ENCODE measurements at regions not wholly inside any gene's neighbourhood (a gene's known extent, or its start where the extent isn't known, plus 50 kb on each side); places are given as distances from the start of the nearest gene placed in this dataset.

GRCh38 chr18:44096016-44096415 lies 584.7 kb upstream of the SETBP1 start:
- in situ Hi-C loops (cut with MboI; ENCODE audit: low pct_unique_long_range_greater_than_20kb in 2 of 9, low sequenced_read_pairs in 9 of 9, unreplicated experiment in 9 of 9): no loop called here
- ATAC-seq (replicated peaks in 6 of 8): no peak
- no peak overlapping the region for H3K4me3 ChIP-seq

DNA sequence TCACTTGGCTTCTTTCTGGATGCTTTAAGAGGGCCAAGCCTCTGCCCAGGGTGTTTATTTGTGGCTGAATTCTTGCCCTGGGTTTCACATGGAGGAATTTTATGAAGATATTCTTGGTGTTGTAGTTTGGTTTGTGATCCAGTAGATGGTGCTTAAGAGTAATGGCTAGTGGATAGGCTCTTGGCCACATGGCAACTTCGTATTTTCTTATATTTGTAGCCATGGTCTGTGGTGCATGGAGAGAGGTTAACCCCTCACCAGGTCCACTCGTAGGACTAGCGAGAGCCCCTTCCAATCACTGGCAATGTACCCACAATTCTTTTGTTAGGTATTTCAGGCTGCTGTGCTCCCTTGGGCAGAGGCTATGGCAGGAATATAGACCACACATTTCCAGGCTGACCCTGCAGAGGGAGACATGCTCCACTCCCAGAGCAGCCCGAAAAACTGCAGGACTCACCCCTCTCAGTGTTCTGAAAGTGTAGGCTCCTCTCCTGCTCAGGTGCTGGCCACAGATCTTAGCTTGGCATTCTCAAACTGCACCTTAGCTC lies 582.1 kb upstream of the SETBP1 start:
- Histone ChIP-seq H3K4me1 (replicated peaks in 1 of 2) (no peaks in the 10 kb centered on the region), H3K4me3 (no peak overlapping the region), H3K27ac (no peak overlapping the region)
- WGBS, 10 experiments: 41 to 100% (median 77%) methylated on average over 1 to 3 of the region's 4 CpGs; no CpG with 5 or more reads in 4 of the 10 experiments
- in situ Hi-C loops (cut with MboI; ENCODE audit: low pct_unique_long_range_greater_than_20kb in 2 of 9, low sequenced_read_pairs in 9 of 9, unreplicated experiment in 9 of 9): no loop called here
- ATAC-seq (replicated peaks in 6 of 8): peak in 3 of 8 experiments; percentile 47 to 88 (median 84)

More at GRCh38 chr18:44096016-44096415, 584.7 kb upstream of the SETBP1 start:
- H3K4me1 ChIP-seq (replicated peaks in 1 of 2): no peaks in the 10 kb centered on the region
- no peak overlapping the region for H3K27ac ChIP-seq

- no peak overlapping the region for H3K27ac ChIP-seq
- ATAC-seq (replicated peaks in 6 of 8): peak in 3 of 8 experiments; percentile 55 to 94 (median 91)
- in situ Hi-C loops (cut with MboI; ENCODE audit: low pct_unique_long_range_greater_than_20kb in 2 of 9, low sequenced_read_pairs in 9 of 9, unreplicated experiment in 9 of 9): no loop called here
- no peaks in the 10 kb centered on the region for H3K4me1 ChIP-seq (replicated peaks in 1 of 2)
- no peak overlapping the region for H3K4me3 ChIP-seq
- WGBS, 10 experiments: 60 to 100% (median 81%) methylated on average over 1 to 2 of the region's 2 CpGs; no CpG with 5 or more reads in 6 of the 10 experiments
Observed at GRCh38 chr18:44107187-44107586, 573.5 kb upstream of the SETBP1 start.

DNA sequence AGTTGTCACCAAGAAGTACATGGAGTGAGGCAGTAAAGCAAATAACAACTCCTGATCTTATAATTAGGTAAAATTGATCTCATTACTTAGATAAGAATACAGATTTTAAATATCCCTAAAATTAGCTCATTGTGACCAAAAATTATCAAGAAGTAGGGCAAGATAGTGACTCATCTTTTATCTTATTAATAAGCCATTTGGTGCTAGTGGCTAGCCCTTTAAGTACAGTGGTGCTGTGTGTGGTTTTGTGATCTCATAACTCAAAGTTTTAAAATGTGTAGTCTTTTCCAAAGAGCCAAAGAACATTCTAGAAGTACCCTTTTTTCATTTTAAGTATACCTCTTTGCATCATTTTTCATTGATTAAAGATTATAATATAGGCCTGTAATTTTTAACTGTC lies 569.4 kb upstream of the SETBP1 start:
- in situ Hi-C loops (cut with MboI; ENCODE audit: low pct_unique_long_range_greater_than_20kb in 2 of 9, low sequenced_read_pairs in 9 of 9, unreplicated experiment in 9 of 9): no loop called here
- no peak overlapping the region for H3K4me3 ChIP-seq
- no peaks in the 10 kb centered on the region for H3K4me1 ChIP-seq (replicated peaks in 1 of 2)
- no peak overlapping the region for H3K27ac ChIP-seq
- ATAC-seq (replicated peaks in 6 of 8): no peak

- ATAC-seq (replicated peaks in 6 of 8): no peak
- in situ Hi-C loops (cut with MboI; ENCODE audit: low pct_unique_long_range_greater_than_20kb in 2 of 9, low sequenced_read_pairs in 9 of 9, unreplicated experiment in 9 of 9): no loop called here
- H3K4me1 ChIP-seq (replicated peaks in 1 of 2): no peaks in the 10 kb centered on the region
- no peak overlapping the region for H3K27ac ChIP-seq
- no peak overlapping the region for H3K4me3 ChIP-seq
Observed at GRCh38 chr18:44117821-44118220, 562.9 kb upstream of the SETBP1 start.

GRCh38 chr18:44119607-44120006 lies 561.1 kb upstream of the SETBP1 start:
- Histone ChIP-seq H3K4me3 (no peak overlapping the region), H3K4me1 (replicated peaks in 1 of 2) (no peaks in the 10 kb centered on the region), H3K27ac (no peak overlapping the region)
- ATAC-seq (replicated peaks in 6 of 8): no peak
- in situ Hi-C loops (cut with MboI; ENCODE audit: low pct_unique_long_range_greater_than_20kb in 2 of 9, low sequenced_read_pairs in 9 of 9, unreplicated experiment in 9 of 9): no loop called here
- 22 to 100% (median 88%) methylated on average over 2 of the region's 2 CpGs; no CpG with 5 or more reads in 1 of the 10 experiments for WGBS, 10 experiments

DNA sequence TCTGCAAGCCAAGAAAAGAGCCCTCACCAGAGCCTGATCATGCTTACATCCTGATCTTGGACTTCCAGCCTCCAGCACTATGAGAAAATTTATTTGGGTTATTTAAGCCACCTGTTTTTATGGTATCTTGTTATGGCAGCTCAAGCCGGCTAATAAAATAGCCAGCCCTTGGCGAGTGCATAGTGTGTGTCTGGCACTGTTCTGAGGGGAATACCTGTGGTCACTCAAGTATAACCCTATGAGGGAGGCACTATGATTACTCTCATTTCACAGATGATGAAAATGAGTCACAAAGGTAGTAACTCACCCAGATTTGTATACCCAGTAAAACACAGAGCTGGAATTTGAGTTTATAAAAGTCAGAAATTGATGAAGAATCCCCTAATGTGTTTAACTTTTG lies 556.9 kb upstream of the SETBP1 start:
- no peak overlapping the region for H3K27ac ChIP-seq
- 20 to 100% (median 97%) methylated on average over 1 to 2 of the region's 2 CpGs; no CpG with 5 or more reads in 2 of the 10 experiments for WGBS, 10 experiments
- no peaks in the 10 kb centered on the region for H3K4me1 ChIP-seq (replicated peaks in 1 of 2)
- in situ Hi-C loops (cut with MboI; ENCODE audit: low pct_unique_long_range_greater_than_20kb in 2 of 9, low sequenced_read_pairs in 9 of 9, unreplicated experiment in 9 of 9): no loop called here
- ATAC-seq (replicated peaks in 6 of 8): no peak
- no peak overlapping the region for H3K4me3 ChIP-seq

DNA sequence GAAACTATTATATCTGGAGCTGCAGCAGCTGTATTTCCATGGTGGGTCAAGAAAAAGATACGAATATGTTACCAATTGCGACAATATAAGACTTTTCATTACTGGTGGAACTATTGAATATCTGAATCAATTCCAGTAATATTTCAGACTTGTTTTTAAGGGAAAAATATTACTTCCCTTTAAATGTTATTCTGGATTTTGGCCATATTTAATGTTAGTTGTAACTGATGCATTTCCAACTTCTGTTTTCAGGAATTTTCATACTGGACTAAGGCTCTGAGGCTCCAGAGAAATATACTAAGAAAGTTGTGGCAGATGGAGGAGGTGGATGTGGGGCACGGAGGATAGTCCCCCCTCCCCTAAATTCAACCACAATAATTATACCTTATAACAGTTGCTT lies 555.2 kb upstream of the SETBP1 start:
- in situ Hi-C loops (cut with MboI; ENCODE audit: low pct_unique_long_range_greater_than_20kb in 2 of 9, low sequenced_read_pairs in 9 of 9, unreplicated experiment in 9 of 9): loop anchor here in 1 of 9 experiments (25.0 kb wide), 1 partner anchor 1262 kb away; no protein-coding TSS in a partner anchor
- Histone ChIP-seq H3K4me3 (no peak overlapping the region), H3K4me1 (replicated peaks in 1 of 2) (no peaks in the 10 kb centered on the region), H3K27ac (no peak overlapping the region)
- 60 to 100% (median 83%) methylated on average over 1 to 3 of the region's 3 CpGs; no CpG with 5 or more reads in 1 of the 10 experiments for WGBS, 10 experiments
- no peak for ATAC-seq (replicated peaks in 6 of 8)

DNA sequence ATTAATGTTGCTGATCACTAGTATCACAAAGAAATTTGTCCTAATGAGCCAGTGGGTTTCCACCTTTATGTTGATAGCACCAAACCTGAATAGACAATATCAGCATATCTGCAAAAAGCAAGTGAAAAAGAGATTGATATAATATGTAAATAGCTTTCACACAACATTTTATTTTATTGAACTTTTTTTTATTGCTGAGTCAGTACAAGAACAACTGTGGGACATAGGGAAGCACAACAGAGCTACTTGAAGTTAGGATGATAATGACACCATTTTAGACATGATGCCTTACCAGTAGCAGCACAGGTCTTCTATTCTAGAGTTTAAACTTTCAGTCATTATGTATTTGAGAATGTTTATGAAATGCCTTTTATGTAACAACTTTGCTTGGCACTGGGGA lies 554.1 kb upstream of the SETBP1 start:
- ATAC-seq (replicated peaks in 6 of 8): no peak
- Histone ChIP-seq H3K27ac (no peak overlapping the region), H3K4me1 (replicated peaks in 1 of 2) (no peaks in the 10 kb centered on the region), H3K4me3 (no peak overlapping the region)
- in situ Hi-C loops (cut with MboI; ENCODE audit: low pct_unique_long_range_greater_than_20kb in 2 of 9, low sequenced_read_pairs in 9 of 9, unreplicated experiment in 9 of 9): loop anchor here in 1 of 9 experiments (25.0 kb wide), 1 partner anchor 1261 kb away; no protein-coding TSS in a partner anchor

DNA sequence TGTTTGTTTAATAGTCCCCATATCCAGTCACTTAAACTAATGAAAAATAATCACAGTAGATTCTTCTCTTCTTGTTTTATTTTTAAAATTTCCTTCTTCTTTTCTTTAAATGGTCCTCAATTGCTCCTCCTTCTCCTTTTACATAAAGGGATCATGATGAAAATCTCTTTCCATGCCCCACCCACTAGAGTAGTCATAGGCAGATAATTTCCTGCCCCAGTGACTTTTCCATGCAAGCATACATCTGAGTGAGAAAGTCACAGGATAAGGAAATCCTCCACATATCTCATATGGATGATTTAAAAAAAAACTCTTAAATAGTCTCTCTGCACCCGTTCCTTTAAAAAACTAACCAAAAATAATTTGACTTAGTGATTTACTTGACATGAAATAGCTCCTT lies 552.3 kb upstream of the SETBP1 start:
- Histone ChIP-seq H3K27ac (no peak overlapping the region), H3K4me3 (no peak overlapping the region), H3K4me1 (replicated peaks in 1 of 2) (no peaks in the 10 kb centered on the region)
- ATAC-seq (replicated peaks in 6 of 8): peak in 2 of 8 experiments; percentile 65 to 72
- WGBS, 10 experiments: 20 to 100% (median 76%) methylated on average over 1 of the region's 1 CpG
- in situ Hi-C loops (cut with MboI; ENCODE audit: low pct_unique_long_range_greater_than_20kb in 2 of 9, low sequenced_read_pairs in 9 of 9, unreplicated experiment in 9 of 9): loop anchor here in 1 of 9 experiments (25.0 kb wide), 1 partner anchor 1259 kb away; no protein-coding TSS in a partner anchor

GRCh38 chr18:44130376-44130942 lies 550.2 kb upstream of the SETBP1 start:
- Histone ChIP-seq H3K4me3 (no peak overlapping the region), H3K27ac (no peak overlapping the region), H3K4me1 (replicated peaks in 1 of 2) (no peaks in the 10 kb centered on the region)
- in situ Hi-C loops (cut with MboI; ENCODE audit: low pct_unique_long_range_greater_than_20kb in 2 of 9, low sequenced_read_pairs in 9 of 9, unreplicated experiment in 9 of 9): loop anchor here in 1 of 9 experiments (25.0 kb wide), 1 partner anchor 1257 kb away; no protein-coding TSS in a partner anchor
- peak in 5 of 8 experiments; percentile 40 to 85 (median 66) for ATAC-seq (replicated peaks in 6 of 8)
- 30 to 85% (median 71%) methylated on average over 2 to 5 of the region's 5 CpGs; no CpG with 5 or more reads in 2 of the 10 experiments for WGBS, 10 experiments

- Histone ChIP-seq H3K27ac (no peak overlapping the region), H3K4me1 (replicated peaks in 1 of 2) (no peaks in the 10 kb centered on the region), H3K4me3 (no peak overlapping the region)
- in situ Hi-C loops (cut with MboI; ENCODE audit: low pct_unique_long_range_greater_than_20kb in 2 of 9, low sequenced_read_pairs in 9 of 9, unreplicated experiment in 9 of 9): loop anchor here in 1 of 9 experiments (25.0 kb wide), 1 partner anchor 1254 kb away; no protein-coding TSS in a partner anchor
- no peak for ATAC-seq (replicated peaks in 6 of 8)
- 0 to 95% (median 67%) methylated on average over 1 to 2 of the region's 2 CpGs; no CpG with 5 or more reads in 1 of the 10 experiments for WGBS, 10 experiments
Observed at GRCh38 chr18:44133483-44133882, 547.2 kb upstream of the SETBP1 start.

DNA sequence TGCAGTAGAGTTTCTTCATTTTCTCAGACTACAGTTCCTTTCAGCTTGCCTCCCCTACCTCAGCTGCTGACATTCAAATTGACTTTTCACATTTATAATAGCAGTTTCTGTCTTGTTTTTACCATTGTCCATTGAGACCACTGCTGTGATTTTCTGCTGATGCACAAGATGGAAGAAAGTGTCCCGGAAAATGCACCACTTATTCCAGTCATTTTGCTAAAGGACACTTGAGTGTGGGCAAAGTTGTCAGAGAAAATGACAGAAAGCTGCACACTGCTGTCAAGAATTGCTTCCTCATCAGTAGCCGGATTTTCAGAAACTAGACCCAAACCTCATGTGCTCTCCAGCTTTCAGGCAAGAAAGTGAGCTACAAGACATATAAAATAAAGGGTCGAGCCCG lies 546.2 kb upstream of the SETBP1 start:
- ATAC-seq (replicated peaks in 6 of 8): no peak
- WGBS, 10 experiments: 65 to 100% (median 94%) methylated on average over 2 to 4 of the region's 4 CpGs
- H3K27ac ChIP-seq: no peak overlapping the region
- in situ Hi-C loops (cut with MboI; ENCODE audit: low pct_unique_long_range_greater_than_20kb in 2 of 9, low sequenced_read_pairs in 9 of 9, unreplicated experiment in 9 of 9): loop anchor here in 1 of 9 experiments (25.0 kb wide), 1 partner anchor 1253 kb away; no protein-coding TSS in a partner anchor
- no peaks in the 10 kb centered on the region for H3K4me1 ChIP-seq (replicated peaks in 1 of 2)
- no peak overlapping the region for H3K4me3 ChIP-seq

DNA sequence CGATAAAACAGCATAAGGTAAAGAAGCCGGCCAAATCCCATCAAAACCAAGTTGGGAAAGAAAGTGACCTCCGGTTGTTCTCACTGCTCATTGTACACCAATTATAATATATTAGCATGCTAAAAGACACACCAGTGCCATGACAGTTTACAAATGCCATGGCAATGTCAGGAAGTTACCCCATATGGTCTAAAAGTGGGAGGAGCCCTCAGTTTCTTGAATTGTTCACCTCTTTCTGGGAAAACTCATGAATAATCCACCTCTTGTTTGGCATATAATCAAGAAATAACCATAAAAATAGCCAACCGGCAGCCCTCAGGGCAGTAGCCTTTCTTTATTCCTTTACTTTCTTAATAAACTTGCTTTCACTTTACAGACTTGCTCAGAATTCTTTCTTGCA lies 544.9 kb upstream of the SETBP1 start:
- Histone ChIP-seq H3K27ac (no peak overlapping the region), H3K4me3 (no peak overlapping the region), H3K4me1 (replicated peaks in 1 of 2) (no peaks in the 10 kb centered on the region)
- peak in 5 of 8 experiments; percentile 18 to 74 (median 58) for ATAC-seq (replicated peaks in 6 of 8)
- in situ Hi-C loops (cut with MboI; ENCODE audit: low pct_unique_long_range_greater_than_20kb in 2 of 9, low sequenced_read_pairs in 9 of 9, unreplicated experiment in 9 of 9): loop anchor here in 1 of 9 experiments (25.0 kb wide), 1 partner anchor 1252 kb away; no protein-coding TSS in a partner anchor
- WGBS, 10 experiments: 41 to 100% (median 63%) methylated on average over 1 to 4 of the region's 4 CpGs
